ENCODE measurements at regions not wholly inside any gene's neighbourhood (a gene's known extent, or its start where the extent isn't known, plus 50 kb on each side); places are given as distances from the start of the nearest gene placed in this dataset.

DNA sequence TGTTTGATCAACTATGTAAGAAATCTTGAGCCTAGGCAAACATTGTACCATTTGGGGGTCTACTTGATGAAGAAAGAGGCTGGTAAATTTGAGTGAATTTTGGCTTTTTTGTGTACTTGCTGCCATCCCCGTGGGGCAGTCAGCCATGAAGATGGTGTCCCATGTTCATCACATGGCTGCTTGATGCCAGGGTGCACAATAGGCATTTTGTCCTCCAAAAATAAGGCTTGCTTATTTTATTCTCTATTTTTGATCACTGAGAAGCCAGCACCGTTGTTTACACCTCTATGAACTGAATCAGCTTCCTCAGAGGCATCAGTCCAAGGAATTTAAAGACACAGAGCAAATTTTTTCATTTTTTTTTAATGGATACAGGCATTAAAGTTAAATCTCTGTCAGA lies 1195.7 kb downstream of the AMY1C start:
- Mint-ChIP-seq H3K27me3 (ENCODE audit: insufficient read depth, unreplicated experiment) (no peaks in the 10 kb centered on the region), H3K9me3 (ENCODE audit: unreplicated experiment) (no peaks in the 10 kb centered on the region), H3K36me3 (ENCODE audit: insufficient read depth, unreplicated experiment) (no peaks in the 10 kb centered on the region), H3K4me3 (ENCODE audit: unreplicated experiment) (no peak overlapping the region), H3K4me1 (ENCODE audit: low read depth, unreplicated experiment) (no peaks in the 10 kb centered on the region), H3K27ac (ENCODE audit: unreplicated experiment) (no peak overlapping the region)
- ChIA-PET CTCF (no interaction called here), POLR2A (no interaction called here)
- no peak for DNase-seq
- Histone ChIP-seq H3K9me3 (no peaks in the 10 kb centered on the region), H3K27me3 (replicated peaks; ENCODE audit: control insufficient read depth, insufficient read depth, low read length) (no peaks in the 10 kb centered on the region), H3K4me1 (no peaks in the 10 kb centered on the region), H3K4me3 (ENCODE audit: low read depth, low read length) (no peak overlapping the region), H3K36me3 (ENCODE audit: control insufficient read depth, insufficient read depth, low read length) (no peaks in the 10 kb centered on the region)
- BruUV-seq (replicated peaks) = no TSS peak
- TF ChIP-seq, protein P1, sequence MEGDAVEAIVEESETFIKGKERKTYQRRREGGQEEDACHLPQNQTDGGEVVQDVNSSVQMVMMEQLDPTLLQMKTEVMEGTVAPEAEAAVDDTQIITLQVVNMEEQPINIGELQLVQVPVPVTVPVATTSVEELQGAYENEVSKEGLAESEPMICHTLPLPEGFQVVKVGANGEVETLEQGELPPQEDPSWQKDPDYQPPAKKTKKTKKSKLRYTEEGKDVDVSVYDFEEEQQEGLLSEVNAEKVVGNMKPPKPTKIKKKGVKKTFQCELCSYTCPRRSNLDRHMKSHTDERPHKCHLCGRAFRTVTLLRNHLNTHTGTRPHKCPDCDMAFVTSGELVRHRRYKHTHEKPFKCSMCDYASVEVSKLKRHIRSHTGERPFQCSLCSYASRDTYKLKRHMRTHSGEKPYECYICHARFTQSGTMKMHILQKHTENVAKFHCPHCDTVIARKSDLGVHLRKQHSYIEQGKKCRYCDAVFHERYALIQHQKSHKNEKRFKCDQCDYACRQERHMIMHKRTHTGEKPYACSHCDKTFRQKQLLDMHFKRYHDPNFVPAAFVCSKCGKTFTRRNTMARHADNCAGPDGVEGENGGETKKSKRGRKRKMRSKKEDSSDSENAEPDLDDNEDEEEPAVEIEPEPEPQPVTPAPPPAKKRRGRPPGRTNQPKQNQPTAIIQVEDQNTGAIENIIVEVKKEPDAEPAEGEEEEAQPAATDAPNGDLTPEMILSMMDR (IDR thresholded peaks at IDR 0.05; ENCODE audit: insufficient read depth in 1 of 2, low read depth in 1 of 2, low read length in 1 of 2, severe bottlenecking in 1 of 2, unreplicated experiment in 1 of 2) = no peak
- intact Hi-C loops (cut with micrococcal nuclease; ENCODE audit: unreplicated experiment) = no loop called here

DNA sequence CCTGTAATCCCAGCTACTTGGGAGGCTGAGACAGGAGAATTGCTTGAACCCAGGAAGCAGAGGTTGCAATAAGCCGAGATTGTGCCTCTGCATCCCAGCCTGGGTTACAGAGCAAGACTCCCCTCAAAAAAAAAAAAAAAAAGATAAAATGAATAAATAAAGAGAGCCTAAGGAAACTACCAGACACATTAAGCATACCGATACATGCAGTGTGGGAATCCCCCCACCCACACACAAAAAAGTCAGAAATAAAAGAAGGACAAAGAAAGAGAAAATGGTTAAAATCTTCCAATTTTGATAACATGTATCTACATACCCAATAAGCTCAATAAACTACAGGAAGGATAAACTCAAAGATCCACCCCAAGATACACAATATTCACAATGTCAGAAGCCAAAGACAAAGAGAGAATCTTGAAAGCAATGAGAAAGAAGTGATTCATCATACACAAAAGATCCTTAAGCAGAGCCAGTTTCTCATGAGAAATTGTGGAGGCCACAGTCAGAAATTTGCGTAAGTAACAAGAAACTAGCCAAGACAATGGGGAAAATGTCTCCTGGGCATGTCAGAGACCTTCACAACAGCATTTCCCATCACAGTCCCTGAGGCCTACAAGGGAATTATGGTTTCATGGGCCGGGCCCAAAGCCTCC lies 1197.0 kb downstream of the AMY1C start:
- Mint-ChIP-seq H3K9me3 (ENCODE audit: unreplicated experiment) (no peaks in the 10 kb centered on the region), H3K27me3 (ENCODE audit: insufficient read depth, unreplicated experiment) (no peaks in the 10 kb centered on the region), H3K27ac (ENCODE audit: unreplicated experiment) (no peak overlapping the region), H3K4me1 (ENCODE audit: low read depth, unreplicated experiment) (no peaks in the 10 kb centered on the region), H3K36me3 (ENCODE audit: insufficient read depth, unreplicated experiment) (no peaks in the 10 kb centered on the region), H3K4me3 (ENCODE audit: unreplicated experiment) (no peak overlapping the region)
- intact Hi-C loops (cut with micrococcal nuclease; ENCODE audit: unreplicated experiment) = no loop called here
- H3K4me1 ChIP-seq = no peaks in the 10 kb centered on the region
- H3K4me3 ChIP-seq (ENCODE audit: low read depth, low read length) = no peak overlapping the region
- H3K9me3 ChIP-seq = no peaks in the 10 kb centered on the region
- POLR2A ChIA-PET = no interaction called here
- TF ChIP-seq, protein P1 (IDR thresholded peaks at IDR 0.05; ENCODE audit: insufficient read depth in 1 of 2, low read depth in 1 of 2, low read length in 1 of 2, severe bottlenecking in 1 of 2, unreplicated experiment in 1 of 2) = no peak
- CTCF ChIA-PET = no interaction called here
- H3K27me3 ChIP-seq (replicated peaks; ENCODE audit: control insufficient read depth, insufficient read depth, low read length) = no peaks in the 10 kb centered on the region
- no peak for DNase-seq
- no TSS peak for BruUV-seq (replicated peaks)
- H3K36me3 ChIP-seq (ENCODE audit: control insufficient read depth, insufficient read depth, low read length) = no peaks in the 10 kb centered on the region

DNA sequence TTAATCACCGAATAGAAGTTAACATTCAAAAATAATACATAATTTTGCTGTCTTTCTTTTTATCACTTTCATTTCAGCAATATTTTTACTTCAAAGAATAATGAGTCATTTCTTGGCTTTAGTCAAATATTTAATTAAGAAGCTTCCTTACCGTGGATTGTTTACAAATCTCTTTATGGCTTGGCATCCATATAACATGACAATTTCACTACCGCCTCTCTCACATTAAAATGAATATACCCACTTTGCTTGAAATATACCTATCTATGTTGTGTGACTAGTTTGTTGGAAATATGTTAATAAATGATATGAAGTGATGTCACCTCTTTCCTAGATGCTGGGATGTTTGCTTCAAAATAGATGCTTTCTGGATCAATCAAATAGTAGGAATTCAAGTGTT lies 1203.9 kb downstream of the AMY1C start:
- TF ChIP-seq, protein P1 (IDR thresholded peaks at IDR 0.05; ENCODE audit: insufficient read depth in 1 of 2, low read depth in 1 of 2, low read length in 1 of 2, severe bottlenecking in 1 of 2, unreplicated experiment in 1 of 2) = no peak
- intact Hi-C loops (cut with micrococcal nuclease; ENCODE audit: unreplicated experiment) = no loop called here
- Histone ChIP-seq H3K4me3 (ENCODE audit: low read depth, low read length) (no peak overlapping the region), H3K9me3 (no peaks in the 10 kb centered on the region), H3K27me3 (replicated peaks; ENCODE audit: control insufficient read depth, insufficient read depth, low read length) (no peaks in the 10 kb centered on the region), H3K4me1 (no peaks in the 10 kb centered on the region), H3K36me3 (ENCODE audit: control insufficient read depth, insufficient read depth, low read length) (no peaks in the 10 kb centered on the region)
- no peaks in the 10 kb centered on the region for H3K36me3 Mint-ChIP-seq (ENCODE audit: insufficient read depth, unreplicated experiment)
- no peaks in the 10 kb centered on the region for H3K4me1 Mint-ChIP-seq (ENCODE audit: low read depth, unreplicated experiment)
- POLR2A ChIA-PET = no interaction called here
- no peak overlapping the region for H3K4me3 Mint-ChIP-seq (ENCODE audit: unreplicated experiment)
- H3K9me3 Mint-ChIP-seq (ENCODE audit: unreplicated experiment) = no peaks in the 10 kb centered on the region
- DNase-seq = no peak
- no peak overlapping the region for H3K27ac Mint-ChIP-seq (ENCODE audit: unreplicated experiment)
- CTCF ChIA-PET = no interaction called here
- BruUV-seq (replicated peaks) = no TSS peak
- no peaks in the 10 kb centered on the region for H3K27me3 Mint-ChIP-seq (ENCODE audit: insufficient read depth, unreplicated experiment)
